AG09309 (cell line): ENCODE measurements at regions not wholly inside any gene's neighbourhood (a gene's known extent, or its start where the extent isn't known, plus 50 kb on each side); places are given as distances from the start of the nearest gene placed in this dataset.
"Not testable (repeated sequence)": the region's sequence is repeated elsewhere in the genome, so short reads cannot be mapped to it uniquely, and the experiment has no call there.

Source experiments
- DNase-seq: peaks from one replicate; pipeline ENCODE4 v3.0.0-alpha.2; 2010; ENCODE audit warnings: low read depth
- H3K4me3 ChIP-seq: 2 replicates; pipeline ENCODE4 v1.5.1; 2011; ENCODE audit warnings: mild to moderate bottlenecking, low read depth, low read length, moderate library complexity; ENCODE audit not compliant: control insufficient read depth
- CTCF ChIP-seq: IDR thresholded peaks from 2 replicates; pipeline ENCODE4 v1.5.1; 2011; ENCODE audit warnings: mild to moderate bottlenecking, low read depth, low read length, inconsistent platforms; ENCODE audit not compliant: insufficient read depth, control insufficient read depth; ENCODE audit errors: missing control alignments

GRCh38 chr18:43341014-43341413 is 63.7 kb upstream of the SYT4 start:
- DNase-seq, result no peak
- TF ChIP-seq CTCF, result no peak
- no peak overlapping the region for H3K4me3 ChIP-seq

DNA sequence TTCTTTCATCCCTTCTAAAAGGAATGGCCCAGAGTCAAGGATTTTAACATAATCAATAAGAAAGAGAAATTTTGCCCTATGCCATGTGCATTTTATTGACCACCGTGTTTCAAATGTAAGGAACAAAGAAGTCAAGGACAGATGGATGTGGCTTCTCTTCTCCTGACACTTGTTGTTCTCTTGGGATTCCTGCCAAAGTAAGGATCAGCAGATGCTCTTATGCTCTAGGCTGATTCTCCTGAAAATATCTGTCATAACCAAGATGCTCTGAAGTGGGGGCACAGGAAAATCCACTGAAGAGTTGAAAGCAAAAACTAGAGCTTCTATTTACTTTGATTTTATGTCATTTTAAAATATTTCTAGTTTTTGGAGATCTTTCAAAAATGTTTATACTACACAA is 72.9 kb upstream of the SYT4 start:
- no peak for DNase-seq
- TF ChIP-seq CTCF, result no peak
- no peak overlapping the region for H3K4me3 ChIP-seq

- no peak for TF ChIP-seq CTCF
- DNase-seq, result no peak
- no peak overlapping the region for H3K4me3 ChIP-seq
Measured at GRCh38 chr18:43364535-43364934, 87.2 kb upstream of the SYT4 start.

DNA sequence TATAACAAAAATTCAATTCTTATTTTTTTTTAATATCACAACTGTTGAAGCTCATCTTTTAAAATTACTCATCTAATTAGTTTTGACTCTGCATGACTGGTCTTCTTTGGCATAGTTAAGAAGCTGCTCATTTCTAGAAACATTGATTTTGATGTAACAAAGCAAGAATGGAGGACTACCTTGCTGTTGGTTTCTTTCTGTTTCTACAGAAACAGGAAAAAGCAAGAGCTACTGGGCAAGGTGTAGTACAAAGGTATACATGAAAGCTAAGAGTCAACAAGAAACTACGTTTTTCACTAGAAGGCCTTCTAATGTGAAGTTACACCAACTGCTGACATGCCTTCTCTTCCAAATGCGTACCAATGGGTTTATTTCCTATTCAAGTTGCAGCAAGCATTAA is 90.6 kb upstream of the SYT4 start:
- no peak overlapping the region for H3K4me3 ChIP-seq
- TF ChIP-seq CTCF, result no peak
- no peak for DNase-seq

DNA sequence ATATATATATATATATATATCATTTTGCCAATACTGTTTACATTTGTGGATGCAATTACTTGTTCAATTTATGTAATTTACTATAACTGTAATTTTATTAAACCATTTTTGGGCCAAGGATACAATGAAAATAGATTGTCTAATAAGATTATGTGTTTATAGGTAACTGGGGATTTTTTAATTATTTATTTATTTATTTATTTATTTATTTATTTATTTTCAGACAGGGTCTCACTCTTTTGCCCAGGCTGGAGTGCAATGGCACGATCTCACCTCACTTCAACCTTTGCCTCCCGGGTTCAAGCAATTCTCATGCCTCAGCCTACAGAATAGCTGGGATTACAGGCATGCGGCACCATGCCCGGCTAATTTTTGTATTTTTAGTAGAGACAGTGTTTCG is 92.0 kb upstream of the SYT4 start:
- not testable (repeated sequence) for DNase-seq, H3K4me3 ChIP-seq

DNA sequence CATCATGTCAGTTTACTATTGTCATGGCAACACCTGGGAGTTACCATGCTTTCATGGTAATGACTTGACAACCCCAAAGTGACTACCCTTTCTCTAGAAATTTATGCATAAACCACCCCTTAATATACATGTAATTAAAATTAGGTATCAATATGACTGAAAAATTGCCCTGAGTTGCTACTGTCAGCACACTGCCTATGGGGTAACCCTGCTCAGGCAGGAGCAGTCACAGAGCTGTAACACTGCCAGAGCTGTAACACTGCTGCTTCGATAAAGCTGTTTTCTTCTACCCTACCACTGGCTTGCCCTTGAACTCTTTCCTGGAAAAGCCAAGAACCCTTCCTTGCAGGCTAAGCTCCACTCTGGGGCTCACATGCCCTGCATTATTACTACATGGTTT is 95.5 kb upstream of the SYT4 start:
- no peak overlapping the region for H3K4me3 ChIP-seq
- no peak for TF ChIP-seq CTCF
- DNase-seq, result no peak

- no peak for DNase-seq
- no peak for TF ChIP-seq CTCF
- no peak overlapping the region for H3K4me3 ChIP-seq
Measured at GRCh38 chr18:43380104-43380672, 102.9 kb upstream of the SYT4 start.
